Stimulated activated CD4-positive, alpha-beta T cell treated with anti-CD3 and anti-CD28 coated beads, Interleukin-12 subunit alpha, Interleukin-12 subunit beta, amount 100 ng/mL, for 24 hours (primary cell): ENCODE measurements at regions not wholly inside any gene's neighbourhood (a gene's known extent, or its start where the extent isn't known, plus 50 kb on each side); places are given as distances from the start of the nearest gene placed in this dataset.

ENCODE experiments used
- DNase-seq, 2 experiments: peaks; one replicate each; pipeline ENCODE4 v3.0.0-alpha.2; 2020; ENCODE audit warnings: low read depth in 2 of 2

GRCh38 chr15:97592778-97593177 lies 367.7 kb upstream of the ARRDC4 start:
- DNase-seq = no peak

GRCh38 chr15:97597801-97598200 lies 362.7 kb upstream of the ARRDC4 start:
- DNase-seq = no peak

GRCh38 chr15:97598353-97598798 lies 362.1 kb upstream of the ARRDC4 start:
- no peak for DNase-seq

- DNase-seq = no peak
Measured at GRCh38 chr15:97600190-97600589, 360.3 kb upstream of the ARRDC4 start.

GRCh38 chr15:97604677-97605076 lies 355.8 kb upstream of the ARRDC4 start:
- no peak for DNase-seq

GRCh38 chr15:97615114-97615513 lies 345.4 kb upstream of the ARRDC4 start:
- DNase-seq = no peak

GRCh38 chr15:97623091-97623661 lies 337.3 kb upstream of the ARRDC4 start:
- no peak for DNase-seq

- DNase-seq = no peak
Measured at GRCh38 chr15:97627634-97628033, 332.9 kb upstream of the ARRDC4 start.

- DNase-seq = no peak
Measured at GRCh38 chr15:97645758-97646157, 314.7 kb upstream of the ARRDC4 start.

GRCh38 chr15:97648728-97649127 lies 311.8 kb upstream of the ARRDC4 start:
- no peak for DNase-seq

GRCh38 chr15:97652041-97652440 lies 308.5 kb upstream of the ARRDC4 start:
- DNase-seq = no peak

GRCh38 chr15:97652700-97653167 lies 307.8 kb upstream of the ARRDC4 start:
- no peak for DNase-seq

- DNase-seq = no peak
Measured at GRCh38 chr15:97653896-97654295, 306.6 kb upstream of the ARRDC4 start.

- no peak for DNase-seq
Measured at GRCh38 chr15:97654481-97655076, 305.9 kb upstream of the ARRDC4 start.

GRCh38 chr15:97661796-97662195 lies 298.7 kb upstream of the ARRDC4 start:
- no peak for DNase-seq

GRCh38 chr15:97672586-97672985 lies 287.9 kb upstream of the ARRDC4 start:
- DNase-seq = no peak

- no peak for DNase-seq
Measured at GRCh38 chr15:97678656-97679055, 281.8 kb upstream of the ARRDC4 start.

GRCh38 chr15:97679106-97679688 lies 281.3 kb upstream of the ARRDC4 start:
- no peak for DNase-seq

GRCh38 chr15:97680606-97681220 lies 279.8 kb upstream of the ARRDC4 start:
- DNase-seq = no peak

- DNase-seq = no peak
Measured at GRCh38 chr15:97683831-97684230, 276.7 kb upstream of the ARRDC4 start.

- no peak for DNase-seq
Measured at GRCh38 chr15:97684249-97684648, 276.3 kb upstream of the ARRDC4 start.

- DNase-seq = no peak
Measured at GRCh38 chr15:97686324-97686723, 274.2 kb upstream of the ARRDC4 start.

- DNase-seq = no peak
Measured at GRCh38 chr15:97687654-97688053, 272.8 kb upstream of the ARRDC4 start.
